ENCODE measurements at regions not wholly inside any gene's neighbourhood (a gene's known extent, or its start where the extent isn't known, plus 50 kb on each side); places are given as distances from the start of the nearest gene placed in this dataset.

- Histone ChIP-seq H2AFZ (ENCODE audit: low read length) (no peak overlapping the region), H3K4me2 (ENCODE audit: extremely low read depth, insufficient read depth, low read length) (no peak overlapping the region), H3K9me3 (ENCODE audit: control insufficient read depth, insufficient read depth, low read depth, low read length) (no peaks in the 10 kb centered on the region), H4K20me1 (ENCODE audit: control insufficient read depth, extremely low read depth, insufficient read depth, low read length) (no peaks in the 10 kb centered on the region), H3K27ac (ENCODE audit: insufficient read depth, low read length) (no peak overlapping the region), H3K27me3 (ENCODE audit: control insufficient read depth, insufficient read depth, low read length) (no peaks in the 10 kb centered on the region), H3K79me2 (ENCODE audit: control insufficient read depth, insufficient read depth, low read length) (no peaks in the 10 kb centered on the region), H3K9ac (ENCODE audit: insufficient read depth, low read length) (no peak overlapping the region), H3K4me3 (replicated peaks in 1 of 4; ENCODE audit: control extremely low read depth in 1 of 4, insufficient read depth in 1 of 4, low read depth in 3 of 4, low read length in 4 of 4) (no peak overlapping the region), H3K36me3 (ENCODE audit: control insufficient read depth, insufficient read depth, low read length) (no peaks in the 10 kb centered on the region), H3K4me1 (ENCODE audit: control insufficient read depth, extremely low read depth, insufficient read depth, low read length) (no peaks in the 10 kb centered on the region)
- no peak for TF ChIP-seq CTCF (conservative IDR thresholded peaks at IDR 0.05 in 1 of 2, IDR thresholded peaks at IDR 0.05 in 1 of 2; ENCODE audit: low read depth in 1 of 2, low read length in 2 of 2)
- no peak for TF ChIP-seq EZH2 (IDR thresholded peaks at IDR 0.05; ENCODE audit: low read length, missing control alignments)
- no peak for DNase-seq (ENCODE audit: low read depth in 2 of 2)
These were observed 505.4 kb downstream of the EIPR1 start for GRCh38 chr2:2872309-2872617.

- no peaks in the 10 kb centered on the region for H3K79me2 ChIP-seq (ENCODE audit: control insufficient read depth, insufficient read depth, low read length)
- no peak overlapping the region for H2AFZ ChIP-seq (ENCODE audit: low read length)
- no peak overlapping the region for H3K27ac ChIP-seq (ENCODE audit: insufficient read depth, low read length)
- no peak for TF ChIP-seq CTCF (conservative IDR thresholded peaks at IDR 0.05 in 1 of 2, IDR thresholded peaks at IDR 0.05 in 1 of 2; ENCODE audit: low read depth in 1 of 2, low read length in 2 of 2)
- no peak for TF ChIP-seq EZH2 (IDR thresholded peaks at IDR 0.05; ENCODE audit: low read length, missing control alignments)
- no peak overlapping the region for H3K4me3 ChIP-seq (replicated peaks in 1 of 4; ENCODE audit: control extremely low read depth in 1 of 4, insufficient read depth in 1 of 4, low read depth in 3 of 4, low read length in 4 of 4)
- H3K9me3 ChIP-seq (ENCODE audit: control insufficient read depth, insufficient read depth, low read depth, low read length), result no peaks in the 10 kb centered on the region
- H3K27me3 ChIP-seq (ENCODE audit: control insufficient read depth, insufficient read depth, low read length), result no peaks in the 10 kb centered on the region
- no peaks in the 10 kb centered on the region for H3K36me3 ChIP-seq (ENCODE audit: control insufficient read depth, insufficient read depth, low read length)
- H3K4me1 ChIP-seq (ENCODE audit: control insufficient read depth, extremely low read depth, insufficient read depth, low read length), result no peaks in the 10 kb centered on the region
- H4K20me1 ChIP-seq (ENCODE audit: control insufficient read depth, extremely low read depth, insufficient read depth, low read length), result no peaks in the 10 kb centered on the region
- DNase-seq (ENCODE audit: low read depth in 2 of 2), result no peak
- no peak overlapping the region for H3K4me2 ChIP-seq (ENCODE audit: extremely low read depth, insufficient read depth, low read length)
- no peak overlapping the region for H3K9ac ChIP-seq (ENCODE audit: insufficient read depth, low read length)
These were observed 505.9 kb downstream of the EIPR1 start for GRCh38 chr2:2871480-2872308.

- Histone ChIP-seq H4K20me1 (ENCODE audit: control insufficient read depth, extremely low read depth, insufficient read depth, low read length) (no peaks in the 10 kb centered on the region), H3K79me2 (ENCODE audit: control insufficient read depth, insufficient read depth, low read length) (no peaks in the 10 kb centered on the region), H3K27ac (ENCODE audit: insufficient read depth, low read length) (no peak overlapping the region), H3K9me3 (ENCODE audit: control insufficient read depth, insufficient read depth, low read depth, low read length) (no peaks in the 10 kb centered on the region), H3K4me2 (ENCODE audit: extremely low read depth, insufficient read depth, low read length) (no peak overlapping the region), H3K4me1 (ENCODE audit: control insufficient read depth, extremely low read depth, insufficient read depth, low read length) (no peaks in the 10 kb centered on the region), H3K4me3 (replicated peaks in 1 of 4; ENCODE audit: control extremely low read depth in 1 of 4, insufficient read depth in 1 of 4, low read depth in 3 of 4, low read length in 4 of 4) (no peak overlapping the region), H3K27me3 (ENCODE audit: control insufficient read depth, insufficient read depth, low read length) (no peaks in the 10 kb centered on the region), H3K36me3 (ENCODE audit: control insufficient read depth, insufficient read depth, low read length) (no peaks in the 10 kb centered on the region), H2AFZ (ENCODE audit: low read length) (no peak overlapping the region), H3K9ac (ENCODE audit: insufficient read depth, low read length) (no peak overlapping the region)
- no peak for DNase-seq (ENCODE audit: low read depth in 2 of 2)
- TF ChIP-seq CTCF (conservative IDR thresholded peaks at IDR 0.05 in 1 of 2, IDR thresholded peaks at IDR 0.05 in 1 of 2; ENCODE audit: low read depth in 1 of 2, low read length in 2 of 2) (no peak), EZH2 (IDR thresholded peaks at IDR 0.05; ENCODE audit: low read length, missing control alignments) (no peak)
These were observed 507.5 kb downstream of the EIPR1 start for GRCh38 chr2:2870106-2870505.

Data from fibroblast of lung (primary cell).